DOHH2 (cell line): ENCODE measurements at regions not wholly inside any gene's neighbourhood (a gene's known extent, or its start where the extent isn't known, plus 50 kb on each side); places are given as distances from the start of the nearest gene placed in this dataset.

Experiments
- H3F3A ChIP-seq: fragments of 200-600 bp; sonication (generic), shearing (Covaris generic); 2 replicates; pipeline ENCODE4 v1.6.0; 2016; ENCODE audit warnings: antibody characterized with exemption, mild to moderate bottlenecking; ENCODE audit not compliant: control insufficient read depth, insufficient read depth
- H3K27ac ChIP-seq: fragments of 200-600 bp; sonication (generic); 2 replicates; pipeline ENCODE4 v1.5.1; 2014; ENCODE audit warnings: low read depth, mild to moderate bottlenecking, low read length, moderate library complexity
- H3K27me3 ChIP-seq: fragments of 200-600 bp; sonication (generic); 2 replicates; pipeline ENCODE4 v1.6.1; 2014; ENCODE audit warnings: mild to moderate bottlenecking, low read length, mixed read lengths; ENCODE audit not compliant: control insufficient read depth
- H3K36me3 ChIP-seq: fragments of 200-600 bp; sonication (generic); 2 replicates; pipeline ENCODE4 v1.6.1; 2014; ENCODE audit warnings: mild to moderate bottlenecking, low read length, moderate library complexity, mixed read lengths; ENCODE audit not compliant: control insufficient read depth
- H3K4me1 ChIP-seq: fragments of 200-600 bp; sonication (generic); 2 replicates; pipeline ENCODE4 v1.6.1; 2014; ENCODE audit warnings: mild to moderate bottlenecking, low read length, mixed read lengths; ENCODE audit not compliant: control insufficient read depth
- H3K4me2 ChIP-seq: fragments of 200-600 bp; sonication (generic); 2 replicates; pipeline ENCODE4 v1.6.0; 2014; ENCODE audit warnings: mild to moderate bottlenecking, low read length, moderate library complexity
- H3K4me3 ChIP-seq: fragments of 200-600 bp; sonication (generic); 2 replicates; pipeline ENCODE4 v1.5.1; 2014; ENCODE audit warnings: mild to moderate bottlenecking, low read length, mixed read lengths
- H3K79me2 ChIP-seq: fragments of 200-600 bp; sonication (generic); 2 replicates; pipeline ENCODE4 v1.6.1; 2014; ENCODE audit warnings: mild to moderate bottlenecking, low read length, mixed read lengths; ENCODE audit not compliant: control insufficient read depth
- H3K9me2 ChIP-seq: fragments of 200-600 bp; sonication (generic); replicated peaks from 2 replicates; pipeline ENCODE4 v1.6.1; 2014; ENCODE audit warnings: mild to moderate bottlenecking, low read length, mixed read lengths; ENCODE audit not compliant: control insufficient read depth
- H3K9me3 ChIP-seq: fragments of 200-600 bp; sonication (generic); 2 replicates; pipeline ENCODE4 v1.6.1; 2014; ENCODE audit warnings: antibody characterized with exemption, low read length, mixed read lengths; ENCODE audit not compliant: control insufficient read depth, insufficient read depth
- H4K20me1 ChIP-seq: fragments of 200-600 bp; sonication (generic); 2 replicates; pipeline ENCODE4 v1.6.0; 2014; ENCODE audit warnings: low read depth, mild to moderate bottlenecking, antibody characterized with exemption, low read length, moderate library complexity; ENCODE audit not compliant: control insufficient read depth, insufficient read depth
- EZH2phosphoT487 ChIP-seq: fragments of 200-600 bp; sonication (generic); IDR thresholded peaks from 2 replicates; pipeline ENCODE4 v1.6.1; 2017; ENCODE audit warnings: borderline replicate concordance, mild to moderate bottlenecking, antibody characterized with exemption, low read length, moderate library complexity, mixed read lengths
- TF ChIP-seq, protein P1 (sequence below): fragments of 200-600 bp; sonication (generic); IDR thresholded peaks from one replicate; pipeline ENCODE4 v1.5.1; 2014; ENCODE audit warnings: antibody characterized with exemption, mild to moderate bottlenecking, low read depth, low read length; ENCODE audit not compliant: poor library complexity, severe bottlenecking

DNA sequence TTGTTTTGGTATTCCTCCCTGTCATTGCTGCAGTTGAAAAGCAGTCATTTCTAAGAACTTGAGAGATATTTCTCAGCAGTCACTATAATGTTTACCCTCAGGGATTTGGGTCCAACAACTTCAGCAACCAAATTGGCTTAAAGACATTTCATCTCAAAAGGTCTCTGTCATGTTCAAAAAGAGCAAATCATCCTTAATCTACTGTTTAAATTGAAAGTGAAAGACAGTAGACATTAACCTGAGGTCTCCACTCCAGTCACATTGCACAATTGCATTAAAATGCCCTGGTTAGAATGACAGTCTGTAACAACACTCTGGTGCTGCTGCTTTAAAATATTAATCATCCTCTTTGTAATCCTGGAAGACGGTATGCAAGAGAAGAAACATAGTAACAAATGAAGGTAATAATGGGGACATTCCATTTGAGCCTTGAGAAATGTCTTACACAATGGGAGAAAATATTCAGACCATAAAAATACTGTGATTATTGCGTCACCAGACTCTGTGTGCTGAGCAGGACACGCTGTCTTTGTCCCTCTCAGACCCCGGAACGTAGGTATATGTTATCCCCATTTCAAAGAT is 90.2 kb upstream of the UNC5C start:
- H3K36me3 ChIP-seq, result no peaks in the 10 kb centered on the region
- no peak overlapping the region for H3K27ac ChIP-seq
- no peaks in the 10 kb centered on the region for H3K9me2 ChIP-seq
- H3K4me3 ChIP-seq, result no peak overlapping the region
- no peaks in the 10 kb centered on the region for H3K79me2 ChIP-seq
- H3K27me3 ChIP-seq, result no peaks in the 10 kb centered on the region
- no peaks in the 10 kb centered on the region for H3K9me3 ChIP-seq
- no peak for TF ChIP-seq EZH2phosphoT487
- TF ChIP-seq, protein P1, sequence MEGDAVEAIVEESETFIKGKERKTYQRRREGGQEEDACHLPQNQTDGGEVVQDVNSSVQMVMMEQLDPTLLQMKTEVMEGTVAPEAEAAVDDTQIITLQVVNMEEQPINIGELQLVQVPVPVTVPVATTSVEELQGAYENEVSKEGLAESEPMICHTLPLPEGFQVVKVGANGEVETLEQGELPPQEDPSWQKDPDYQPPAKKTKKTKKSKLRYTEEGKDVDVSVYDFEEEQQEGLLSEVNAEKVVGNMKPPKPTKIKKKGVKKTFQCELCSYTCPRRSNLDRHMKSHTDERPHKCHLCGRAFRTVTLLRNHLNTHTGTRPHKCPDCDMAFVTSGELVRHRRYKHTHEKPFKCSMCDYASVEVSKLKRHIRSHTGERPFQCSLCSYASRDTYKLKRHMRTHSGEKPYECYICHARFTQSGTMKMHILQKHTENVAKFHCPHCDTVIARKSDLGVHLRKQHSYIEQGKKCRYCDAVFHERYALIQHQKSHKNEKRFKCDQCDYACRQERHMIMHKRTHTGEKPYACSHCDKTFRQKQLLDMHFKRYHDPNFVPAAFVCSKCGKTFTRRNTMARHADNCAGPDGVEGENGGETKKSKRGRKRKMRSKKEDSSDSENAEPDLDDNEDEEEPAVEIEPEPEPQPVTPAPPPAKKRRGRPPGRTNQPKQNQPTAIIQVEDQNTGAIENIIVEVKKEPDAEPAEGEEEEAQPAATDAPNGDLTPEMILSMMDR, result no peak
- H3K4me1 ChIP-seq, result no peaks in the 10 kb centered on the region
- H3K4me2 ChIP-seq, result no peak overlapping the region
- H3F3A ChIP-seq, result no peaks in the 10 kb centered on the region
- H4K20me1 ChIP-seq, result no peaks in the 10 kb centered on the region

DNA sequence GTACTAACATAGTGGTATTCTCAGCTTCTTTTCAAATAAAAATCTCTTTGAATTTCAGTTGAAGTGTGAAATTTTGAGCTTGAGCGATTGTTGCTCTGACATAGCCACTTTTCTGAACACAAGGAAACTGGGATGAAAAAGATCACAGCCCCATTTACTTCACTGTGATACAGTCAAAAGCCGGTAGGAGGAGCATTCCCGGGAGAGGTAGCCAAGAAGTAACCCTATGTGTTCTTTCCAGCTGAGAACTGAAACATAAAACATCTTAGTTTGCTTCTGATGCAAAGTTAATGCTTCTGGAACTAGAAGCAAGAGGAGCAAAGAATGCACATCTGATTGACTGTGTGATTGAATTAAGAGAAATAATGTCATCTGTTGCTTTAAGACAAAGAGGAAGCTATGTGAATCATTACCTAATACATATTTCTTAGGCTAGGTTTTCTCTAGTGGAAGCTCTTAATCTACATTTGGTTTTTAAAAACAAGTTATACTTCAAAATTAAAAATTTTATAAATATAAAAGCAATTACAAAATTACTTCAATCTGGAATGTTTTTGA is 88.3 kb upstream of the UNC5C start:
- Histone ChIP-seq H3K27me3 (no peaks in the 10 kb centered on the region), H3K4me1 (no peaks in the 10 kb centered on the region), H3K9me3 (no peaks in the 10 kb centered on the region), H3K27ac (no peak overlapping the region), H3K36me3 (no peaks in the 10 kb centered on the region), H3K9me2 (no peaks in the 10 kb centered on the region), H3K4me3 (no peak overlapping the region), H3K79me2 (no peaks in the 10 kb centered on the region), H3K4me2 (no peak overlapping the region), H3F3A (no peaks in the 10 kb centered on the region), H4K20me1 (no peaks in the 10 kb centered on the region)
- no peak for TF ChIP-seq EZH2phosphoT487
- TF ChIP-seq, protein P1, result no peak

DNA sequence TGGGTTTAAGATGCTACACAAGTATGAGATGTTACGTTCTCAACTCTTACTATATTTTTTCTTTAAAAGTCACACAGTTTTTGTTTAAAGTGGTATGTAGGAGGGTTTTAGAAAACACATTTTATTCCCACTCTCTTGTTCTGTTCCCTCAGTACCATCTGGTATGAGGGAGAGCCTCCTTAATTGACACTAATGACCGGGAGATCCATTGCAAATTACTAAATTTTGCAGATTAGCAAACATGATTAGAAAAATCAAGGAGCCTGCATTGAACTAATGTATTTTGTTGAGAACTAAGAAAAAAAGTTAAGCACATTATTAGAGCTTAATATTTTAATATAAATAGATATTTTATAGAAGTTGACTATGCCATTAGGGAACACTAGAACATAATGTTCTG is 87.3 kb upstream of the UNC5C start:
- no peaks in the 10 kb centered on the region for H3K9me3 ChIP-seq
- H3K27ac ChIP-seq, result no peak overlapping the region
- no peak overlapping the region for H3K4me2 ChIP-seq
- no peaks in the 10 kb centered on the region for H3K9me2 ChIP-seq
- H3K4me3 ChIP-seq, result no peak overlapping the region
- TF ChIP-seq, protein P1, result no peak
- TF ChIP-seq EZH2phosphoT487, result no peak
- no peaks in the 10 kb centered on the region for H3K36me3 ChIP-seq
- H3F3A ChIP-seq, result no peaks in the 10 kb centered on the region
- H3K4me1 ChIP-seq, result no peaks in the 10 kb centered on the region
- H4K20me1 ChIP-seq, result no peaks in the 10 kb centered on the region
- H3K79me2 ChIP-seq, result no peaks in the 10 kb centered on the region
- no peaks in the 10 kb centered on the region for H3K27me3 ChIP-seq
